ENCODE measurements at regions not wholly inside any gene's neighbourhood (a gene's known extent, or its start where the extent isn't known, plus 50 kb on each side); places are given as distances from the start of the nearest gene placed in this dataset.

DNA sequence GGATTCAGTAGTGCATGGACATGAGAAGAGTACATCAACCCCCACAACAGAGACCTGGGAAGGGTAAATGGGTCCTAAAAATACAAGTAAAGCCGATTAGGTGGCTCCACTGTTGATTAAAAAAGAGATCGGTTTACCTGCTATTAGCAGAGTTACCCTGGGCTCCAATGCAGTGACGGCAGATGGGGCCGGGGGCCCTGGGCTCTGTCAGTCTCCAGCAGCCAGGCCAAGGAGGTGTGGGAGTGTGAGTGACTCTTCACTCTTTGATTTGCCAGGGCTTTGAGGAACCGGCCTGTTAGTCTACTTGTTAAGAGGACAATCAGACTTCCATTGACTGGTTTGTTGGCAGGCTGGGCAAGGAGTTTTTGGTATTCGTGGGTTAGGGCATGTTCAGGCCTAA lies 1368.7 kb downstream of the UQCRFS1 start:
- TF ChIP-seq CTCF (IDR thresholded peaks at IDR 0.05 in 4 of 5, conservative IDR thresholded peaks at IDR 0.05 in 1 of 5) (no peak), POLR2A (IDR thresholded peaks at IDR 0.05) (no peak)

Measured in gastrocnemius medialis (tissue), 4 donors.